OCI-LY7 (cell line): ENCODE measurements at regions not wholly inside any gene's neighbourhood (a gene's known extent, or its start where the extent isn't known, plus 50 kb on each side); places are given as distances from the start of the nearest gene placed in this dataset.

ENCODE experiments used
- BruUV-seq: library from RNA; stranded (reverse); fragments of 400-500 nt; replicated peaks from 2 replicates; lab custom pipeline; 2021; lab: Mats Ljungman, UMichigan
- CTCF ChIA-PET: fragments of 300-600 bp; sonication (Branson Sonifier 250); formaldehyde crosslinking; loops from one replicate; lab custom pipeline; 2022; ENCODE audit warnings: antibody characterized with exemption; ENCODE audit not compliant: unreplicated experiment; lab: Charles Lee
- POLR2A ChIA-PET: fragments of 300-600 bp; sonication (Branson Sonifier 250); formaldehyde crosslinking; loops from one replicate; lab custom pipeline; 2022; ENCODE audit warnings: antibody characterized with exemption; lab: Charles Lee
- DNase-seq: peaks from one replicate; pipeline ENCODE4 v3.0.0-alpha.2; 2015; ENCODE audit warnings: low spot score
- H2AFZ ChIP-seq: fragments of 200-600 bp; sonication (generic), shearing (Covaris generic); 2 replicates; pipeline ENCODE4 v1.6.1; 2014; ENCODE audit warnings: mild to moderate bottlenecking, antibody characterized with exemption, low read length, moderate library complexity
- H3K27ac ChIP-seq: fragments of 200-600 bp; sonication (generic); 2 replicates; pipeline ENCODE4 v1.5.1; 2014; ENCODE audit warnings: mixed run types, low read depth, mild to moderate bottlenecking, moderate library complexity, low read length, inconsistent platforms; ENCODE audit not compliant: poor library complexity, severe bottlenecking
- H3K36me3 ChIP-seq: fragments of 200-600 bp; sonication (generic); 2 replicates; pipeline ENCODE4 v1.6.1; 2014; ENCODE audit warnings: mild to moderate bottlenecking, antibody characterized with exemption, low read length, moderate library complexity, mixed read lengths; ENCODE audit not compliant: insufficient read depth
- H3K4me1 ChIP-seq: fragments of 200-600 bp; sonication (generic); 2 replicates; pipeline ENCODE4 v1.5.1; 2014; ENCODE audit warnings: mild to moderate bottlenecking, low read length; ENCODE audit not compliant: insufficient read depth, poor library complexity, severe bottlenecking
- H3K4me2 ChIP-seq: fragments of 200-600 bp; sonication (generic); 2 replicates; pipeline ENCODE4 v1.6.1; 2014; ENCODE audit warnings: mild to moderate bottlenecking, low read length
- H3K4me3 ChIP-seq: fragments of 200-600 bp; sonication (generic); 2 replicates; pipeline ENCODE4 v1.5.1; 2014; ENCODE audit warnings: mild to moderate bottlenecking, low read depth, low read length; ENCODE audit not compliant: poor library complexity, severe bottlenecking
- H3K79me2 ChIP-seq: fragments of 200-600 bp; sonication (generic); 2 replicates; pipeline ENCODE4 v1.6.1; 2016; ENCODE audit warnings: low read depth, mild to moderate bottlenecking, low read length, moderate library complexity, mixed read lengths; ENCODE audit not compliant: insufficient read depth
- H3K9me2 ChIP-seq: fragments of 200-600 bp; sonication (generic); 2 replicates; pipeline ENCODE4 v1.6.1; 2016; ENCODE audit warnings: mild to moderate bottlenecking, low read length, mixed read lengths; ENCODE audit not compliant: insufficient read depth
- H3K9me3 ChIP-seq: fragments of 200-600 bp; sonication (generic); 2 replicates; pipeline ENCODE4 v1.6.1; 2014; ENCODE audit warnings: mild to moderate bottlenecking, mixed run types, low read length, mixed read lengths
- H4K20me1 ChIP-seq: fragments of 200-600 bp; sonication (generic); 2 replicates; pipeline ENCODE4 v1.6.1; 2014; ENCODE audit warnings: mild to moderate bottlenecking, antibody characterized with exemption, low read length, moderate library complexity, mixed read lengths; ENCODE audit not compliant: insufficient read depth
- EZH2phosphoT487 ChIP-seq: fragments of 200-600 bp; sonication (generic); IDR thresholded peaks from 2 replicates; pipeline ENCODE4 v1.6.1; 2018; ENCODE audit warnings: low read depth, borderline replicate concordance, mild to moderate bottlenecking, mixed run types, antibody characterized with exemption, low read length, moderate library complexity, mixed read lengths
- intact Hi-C: fragments of 100-400 bp; cut with micrococcal nuclease; formaldehyde crosslinking; loops from one replicate; pipeline ENCODE4 v1.10.0; 2022; ENCODE audit not compliant: unreplicated experiment
- TF ChIP-seq, protein P1 (sequence below): fragments of 200-600 bp; sonication (generic); conservative IDR thresholded peaks from 2 replicates; pipeline ENCODE4 v1.5.1; 2014; ENCODE audit warnings: mild to moderate bottlenecking, antibody characterized with exemption, low read length, moderate library complexity, mixed read lengths

DNA sequence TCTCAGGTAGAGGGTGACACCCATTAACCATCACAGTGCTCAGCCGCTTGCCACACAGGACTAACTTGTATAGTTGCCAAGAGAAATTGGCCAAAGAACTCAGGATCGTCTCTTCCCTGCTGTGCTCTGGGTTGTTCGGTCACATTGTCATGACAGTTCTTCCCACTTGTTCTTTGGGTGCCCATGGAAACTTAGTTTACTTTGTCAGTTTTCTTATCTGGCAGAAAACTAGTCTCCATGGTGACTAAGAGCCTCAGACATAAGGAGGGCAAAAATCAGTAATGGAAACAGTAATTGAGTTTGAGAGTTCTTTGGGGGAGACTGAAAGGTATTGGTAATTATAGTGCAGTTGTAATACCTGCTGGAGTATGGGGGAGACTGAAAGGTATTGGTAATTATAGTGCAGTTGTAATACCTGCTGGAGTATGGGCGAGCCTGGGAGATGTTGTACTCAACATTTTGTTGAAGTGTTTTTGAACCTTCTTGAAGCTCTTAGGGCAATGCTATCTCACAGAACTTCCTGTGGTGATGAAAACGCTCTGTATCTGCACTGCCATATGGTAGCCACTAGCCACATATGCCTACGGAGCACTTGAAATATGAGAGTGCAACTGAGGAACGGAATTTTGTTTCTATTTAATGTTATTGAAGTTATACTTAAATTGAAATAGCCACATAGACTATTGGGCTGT is 95.2 kb upstream of the HDGFL1 start:
- Histone ChIP-seq H3K27ac (no peak overlapping the region), H3K36me3 (no peaks in the 10 kb centered on the region), H3K9me3 (no peaks in the 10 kb centered on the region), H3K79me2 (no peaks in the 10 kb centered on the region), H4K20me1 (no peaks in the 10 kb centered on the region), H3K4me1 (no peaks in the 10 kb centered on the region), H3K4me3 (no peak overlapping the region), H2AFZ (no peak overlapping the region), H3K4me2 (no peak overlapping the region), H3K9me2 (no peaks in the 10 kb centered on the region)
- ChIA-PET POLR2A (no interaction called here), CTCF (no interaction called here)
- no peak for TF ChIP-seq EZH2phosphoT487
- TF ChIP-seq, protein P1, sequence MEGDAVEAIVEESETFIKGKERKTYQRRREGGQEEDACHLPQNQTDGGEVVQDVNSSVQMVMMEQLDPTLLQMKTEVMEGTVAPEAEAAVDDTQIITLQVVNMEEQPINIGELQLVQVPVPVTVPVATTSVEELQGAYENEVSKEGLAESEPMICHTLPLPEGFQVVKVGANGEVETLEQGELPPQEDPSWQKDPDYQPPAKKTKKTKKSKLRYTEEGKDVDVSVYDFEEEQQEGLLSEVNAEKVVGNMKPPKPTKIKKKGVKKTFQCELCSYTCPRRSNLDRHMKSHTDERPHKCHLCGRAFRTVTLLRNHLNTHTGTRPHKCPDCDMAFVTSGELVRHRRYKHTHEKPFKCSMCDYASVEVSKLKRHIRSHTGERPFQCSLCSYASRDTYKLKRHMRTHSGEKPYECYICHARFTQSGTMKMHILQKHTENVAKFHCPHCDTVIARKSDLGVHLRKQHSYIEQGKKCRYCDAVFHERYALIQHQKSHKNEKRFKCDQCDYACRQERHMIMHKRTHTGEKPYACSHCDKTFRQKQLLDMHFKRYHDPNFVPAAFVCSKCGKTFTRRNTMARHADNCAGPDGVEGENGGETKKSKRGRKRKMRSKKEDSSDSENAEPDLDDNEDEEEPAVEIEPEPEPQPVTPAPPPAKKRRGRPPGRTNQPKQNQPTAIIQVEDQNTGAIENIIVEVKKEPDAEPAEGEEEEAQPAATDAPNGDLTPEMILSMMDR: no peak
- no TSS peak for BruUV-seq
- DNase-seq: no peak
- intact Hi-C loops: no loop called here

DNA sequence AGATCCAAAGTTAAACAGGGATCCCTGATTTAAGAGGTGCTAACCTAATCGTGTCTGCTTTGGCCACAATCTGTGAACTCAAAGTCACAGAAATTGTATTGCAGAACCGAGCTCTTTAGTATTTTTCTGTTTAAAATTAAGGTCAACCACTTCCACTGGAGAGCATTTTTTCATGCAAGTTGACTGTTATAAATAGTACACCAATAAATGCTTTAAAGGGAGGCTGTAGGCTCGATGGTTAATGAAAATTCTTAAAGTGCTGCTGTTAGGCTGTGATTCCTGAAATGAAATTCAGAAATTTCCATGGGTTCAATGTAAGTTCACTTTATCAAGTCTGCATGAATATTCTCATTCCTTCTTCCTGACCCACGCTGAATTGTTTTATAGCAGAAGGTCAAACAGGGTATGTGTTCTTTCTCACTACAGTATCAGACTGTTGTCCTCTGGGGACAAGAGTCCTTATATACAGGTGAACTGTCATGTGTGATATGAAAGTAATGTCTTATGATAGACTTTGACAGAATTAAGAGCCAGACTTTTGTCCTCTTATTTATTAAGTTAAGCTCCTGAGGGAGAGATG is 92.5 kb upstream of the HDGFL1 start:
- Histone ChIP-seq H2AFZ (no peak overlapping the region), H3K9me2 (no peaks in the 10 kb centered on the region), H3K4me1 (no peaks in the 10 kb centered on the region), H3K36me3 (no peaks in the 10 kb centered on the region), H3K9me3 (no peaks in the 10 kb centered on the region), H3K79me2 (no peaks in the 10 kb centered on the region), H3K4me2 (no peak overlapping the region), H3K4me3 (no peak overlapping the region), H4K20me1 (no peaks in the 10 kb centered on the region), H3K27ac (no peak overlapping the region)
- BruUV-seq: no TSS peak
- ChIA-PET POLR2A (no interaction called here), CTCF (no interaction called here)
- no peak for DNase-seq
- TF ChIP-seq EZH2phosphoT487: no peak
- TF ChIP-seq, protein P1: no peak
- intact Hi-C loops: no loop called here

DNA sequence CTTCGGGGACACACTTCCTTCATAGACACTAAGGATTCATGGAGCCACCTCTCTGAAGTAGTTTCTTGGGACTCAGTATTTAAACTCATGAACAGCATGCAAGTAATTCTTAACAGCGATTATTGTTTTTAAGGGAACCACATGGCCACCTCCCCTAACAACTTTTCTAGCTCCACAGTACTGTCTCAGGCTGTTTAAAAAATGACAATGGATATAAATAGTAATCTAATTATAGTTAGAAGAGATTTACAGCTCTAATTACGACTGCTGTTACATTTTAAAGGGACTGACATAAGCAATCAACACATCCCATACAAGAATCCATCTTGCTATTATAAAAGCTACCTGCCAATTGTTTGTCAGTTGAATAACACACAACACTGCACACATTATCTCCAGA is 72.1 kb upstream of the HDGFL1 start:
- DNase-seq: no peak
- intact Hi-C loops: no loop called here
- Histone ChIP-seq H3K9me2 (no peaks in the 10 kb centered on the region), H3K36me3 (no peaks in the 10 kb centered on the region), H4K20me1 (no peaks in the 10 kb centered on the region), H3K9me3 (no peaks in the 10 kb centered on the region), H3K4me1 (no peaks in the 10 kb centered on the region), H3K79me2 (no peaks in the 10 kb centered on the region), H3K4me2 (no peak overlapping the region), H3K4me3 (no peak overlapping the region), H3K27ac (no peak overlapping the region), H2AFZ (no peak overlapping the region)
- no TSS peak for BruUV-seq
- CTCF ChIA-PET: no interaction called here
- POLR2A ChIA-PET: interaction anchor here (0.8 kb wide), 1 partner anchor 47 kb away, joined by 3 read pairs; no protein-coding TSS in a partner anchor
- TF ChIP-seq, protein P1: no peak
